Tibial artery (tissue), 4 donors: ENCODE measurements at regions not wholly inside any gene's neighbourhood (a gene's known extent, or its start where the extent isn't known, plus 50 kb on each side); places are given as distances from the start of the nearest gene placed in this dataset.

Experiments
- DNase-seq, 2 donors: peaks; one replicate each; pipeline ENCODE4 v3.0.0-alpha.2; 2019
- H3K27ac ChIP-seq, 2 donors: fragments of 200-600 bp; sonication (generic) in 1 of 2; 1 replicate in 1 of 2; 2 replicates in 1 of 2; pipeline ENCODE4 v1.5.1; 2018 to 2019; ENCODE audit warnings: mild to moderate bottlenecking in 1 of 2
- H3K27me3 ChIP-seq, 2 donors: fragments of 200-600 bp; sonication (generic) in 1 of 2; one replicate each; pipeline versions ENCODE4 v1.5.1 to v1.6.0; 2016 to 2019
- H3K36me3 ChIP-seq, 3 donors: fragments of 200-600 bp; sonication (generic) in 2 of 3; one replicate each; pipeline ENCODE4 v1.5.1; 2016 to 2019; ENCODE audit warnings: mild to moderate bottlenecking in 2 of 3
- H3K4me1 ChIP-seq, 4 donors: fragments of 200-600 bp; sonication (generic) in 2 of 4; 1 replicate in 3 of 4; 2 replicates in 1 of 4; pipeline ENCODE4 v1.5.1; 2016 to 2019
- H3K4me3 ChIP-seq, 2 donors: fragments of 200-600 bp; sonication (generic) in 1 of 2; 1 replicate in 1 of 2; 2 replicates in 1 of 2; pipeline ENCODE4 v1.5.1; 2018 to 2019; ENCODE audit warnings: mild to moderate bottlenecking in 2 of 2
- H3K9me3 ChIP-seq, 3 donors: fragments of 200-600 bp; sonication (generic) in 1 of 3; one replicate each; pipeline ENCODE4 v1.5.1; 2016 to 2019
- CTCF ChIP-seq, 2 experiments: fragments of 200-600 bp in 1 of 2; fragments of 450-650 bp in 1 of 2; IDR thresholded peaks; one replicate each; pipeline ENCODE4 v1.5.1; 2017 to 2019; ENCODE audit warnings: antibody characterized with exemption in 2 of 2, mild to moderate bottlenecking in 1 of 2, moderate library complexity in 1 of 2
- intact Hi-C: fragments of 100-400 bp; cut with DNase I; formaldehyde crosslinking; loops from one replicate; pipeline ENCODE4 v1.15.0; 2023; ENCODE audit warnings: low total_unique reads

GRCh38 chr13:39159846-39160370 lies 121.7 kb downstream of the NHLRC3 start:
- Histone ChIP-seq H3K27ac (no peak overlapping the region), H3K9me3 (no peaks in the 10 kb centered on the region), H3K4me3 (no peak overlapping the region), H3K27me3 (no peaks in the 10 kb centered on the region), H3K36me3 (no peaks in the 10 kb centered on the region), H3K4me1 (no peaks in the 10 kb centered on the region)
- TF ChIP-seq CTCF (IDR thresholded peaks at IDR 0.05): no peak
- no peak for DNase-seq
- intact Hi-C loops: no loop called here

GRCh38 chr13:39167018-39167417 lies 128.8 kb downstream of the NHLRC3 start:
- Histone ChIP-seq H3K27ac (no peak overlapping the region), H3K4me1 (no peaks in the 10 kb centered on the region), H3K27me3 (no peaks in the 10 kb centered on the region), H3K4me3 (no peak overlapping the region), H3K36me3 (no peaks in the 10 kb centered on the region), H3K9me3 (no peaks in the 10 kb centered on the region)
- intact Hi-C loops: no loop called here
- no peak for TF ChIP-seq CTCF (IDR thresholded peaks at IDR 0.05)
- no peak for DNase-seq

- DNase-seq: no peak
- H3K27ac ChIP-seq: no peak overlapping the region
- intact Hi-C loops: no loop called here
- TF ChIP-seq CTCF (IDR thresholded peaks at IDR 0.05): no peak
- no peak overlapping the region for H3K4me3 ChIP-seq
- no peaks in the 10 kb centered on the region for H3K4me1 ChIP-seq
- no peaks in the 10 kb centered on the region for H3K27me3 ChIP-seq
- H3K9me3 ChIP-seq: no peaks in the 10 kb centered on the region
- H3K36me3 ChIP-seq: no peaks in the 10 kb centered on the region
These were observed 132.5 kb downstream of the NHLRC3 start for GRCh38 chr13:39170711-39171110.

- intact Hi-C loops: no loop called here
- H3K27me3 ChIP-seq: no peaks in the 10 kb centered on the region
- no peaks in the 10 kb centered on the region for H3K36me3 ChIP-seq
- DNase-seq: no peak
- TF ChIP-seq CTCF (IDR thresholded peaks at IDR 0.05): no peak
- peak overlapping the region; percentile 53 to 71 for H3K27ac ChIP-seq
- peaks cover 0 to 38% (median 16%) of the 10 kb centered on the region in 4 donors for H3K4me1 ChIP-seq
- H3K9me3 ChIP-seq: no peaks in the 10 kb centered on the region
- no peak overlapping the region for H3K4me3 ChIP-seq
These were observed 147.1 kb downstream of the NHLRC3 start for GRCh38 chr13:39185326-39185725.

GRCh38 chr13:39186205-39186875 lies 148.1 kb downstream of the NHLRC3 start:
- Histone ChIP-seq H3K36me3 (no peaks in the 10 kb centered on the region), H3K27me3 (no peaks in the 10 kb centered on the region), H3K9me3 (no peaks in the 10 kb centered on the region), H3K4me1 (peaks cover 0 to 38% (median 16%) of the 10 kb centered on the region in 4 donors), H3K4me3 (no peak overlapping the region), H3K27ac (peak overlapping the region; percentile 53 to 71)
- intact Hi-C loops: no loop called here
- peak in 1 of 2 donors; percentile 27 for DNase-seq
- TF ChIP-seq CTCF (IDR thresholded peaks at IDR 0.05): no peak
